ENCODE measurements at regions not wholly inside any gene's neighbourhood (a gene's known extent, or its start where the extent isn't known, plus 50 kb on each side); places are given as distances from the start of the nearest gene placed in this dataset.

DNA sequence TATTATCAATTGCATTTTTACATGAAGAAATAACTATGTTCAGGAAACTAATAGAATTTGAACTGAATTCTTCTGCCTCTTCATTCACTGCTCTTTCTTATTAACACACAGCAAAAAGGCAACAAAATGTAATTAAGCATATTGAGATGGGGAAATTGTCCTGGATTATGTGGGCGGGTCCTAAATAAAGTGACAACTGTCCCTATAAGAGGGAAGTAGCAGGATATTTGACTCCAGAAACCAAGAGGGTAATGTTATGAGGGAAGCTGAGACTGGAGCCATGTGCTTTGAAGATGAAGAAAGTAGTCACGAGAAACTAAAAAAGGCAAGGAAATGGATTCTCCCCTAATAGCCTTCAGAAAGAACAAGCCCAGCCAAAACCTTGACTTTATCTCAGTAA, 311.2 kb upstream of the PIK3R1 start:
- Histone ChIP-seq H3K27me3 (ENCODE audit: control insufficient read depth in 1 of 2, insufficient read depth in 2 of 2, low read length in 2 of 2) (no peaks in the 10 kb centered on the region), H3K4me3 (ENCODE audit: low read depth in 1 of 2, low read length in 2 of 2) (no peak overlapping the region), H3K36me3 (ENCODE audit: control insufficient read depth in 2 of 2, insufficient read depth in 2 of 2, low read length in 1 of 2) (no peaks in the 10 kb centered on the region), H3K27ac (ENCODE audit: low read depth in 2 of 2, low read length in 1 of 2) (no peak overlapping the region), H3K4me1 (ENCODE audit: control insufficient read depth in 2 of 2, insufficient read depth in 2 of 2, low read length in 1 of 2) (no peaks in the 10 kb centered on the region), H3K9me3 (ENCODE audit: control insufficient read depth in 2 of 2, insufficient read depth in 1 of 2, low read depth in 1 of 2, low read length in 1 of 2) (peaks cover 0 to 2% of the 10 kb centered on the region in 2 donors)
- WGBS, 2 donors, result 92 to 95% methylated on average over 2 of the region's 2 CpGs

DNA sequence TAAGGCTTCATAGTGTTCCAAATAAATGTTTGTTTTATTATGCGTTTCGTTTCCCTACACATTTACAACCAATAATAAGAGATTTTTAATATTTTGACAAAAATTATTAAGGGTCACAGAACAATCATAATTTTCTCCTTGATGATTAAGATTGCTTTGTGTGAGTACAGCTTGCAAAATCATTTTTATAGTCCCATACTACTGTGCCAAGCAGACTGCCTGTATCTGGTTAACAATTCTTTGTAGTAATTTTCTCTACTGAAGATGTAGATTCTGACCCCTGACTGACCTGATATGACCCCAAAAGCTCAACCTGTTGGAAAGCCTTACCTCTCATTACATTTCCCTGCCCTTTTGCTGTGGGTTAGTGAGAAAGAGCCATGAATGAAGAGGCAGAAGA, 311.9 kb upstream of the PIK3R1 start:
- Histone ChIP-seq H3K27ac (ENCODE audit: low read depth in 2 of 2, low read length in 1 of 2) (no peak overlapping the region), H3K9me3 (ENCODE audit: control insufficient read depth in 2 of 2, insufficient read depth in 1 of 2, low read depth in 1 of 2, low read length in 1 of 2) (peaks cover 0 to 2% of the 10 kb centered on the region in 2 donors), H3K36me3 (ENCODE audit: control insufficient read depth in 2 of 2, insufficient read depth in 2 of 2, low read length in 1 of 2) (no peaks in the 10 kb centered on the region), H3K4me3 (ENCODE audit: low read depth in 1 of 2, low read length in 2 of 2) (no peak overlapping the region), H3K4me1 (ENCODE audit: control insufficient read depth in 2 of 2, insufficient read depth in 2 of 2, low read length in 1 of 2) (no peaks in the 10 kb centered on the region), H3K27me3 (ENCODE audit: control insufficient read depth in 1 of 2, insufficient read depth in 2 of 2, low read length in 2 of 2) (no peaks in the 10 kb centered on the region)
- WGBS, 2 donors, result 89 to 92% methylated on average over 2 of the region's 2 CpGs

DNA sequence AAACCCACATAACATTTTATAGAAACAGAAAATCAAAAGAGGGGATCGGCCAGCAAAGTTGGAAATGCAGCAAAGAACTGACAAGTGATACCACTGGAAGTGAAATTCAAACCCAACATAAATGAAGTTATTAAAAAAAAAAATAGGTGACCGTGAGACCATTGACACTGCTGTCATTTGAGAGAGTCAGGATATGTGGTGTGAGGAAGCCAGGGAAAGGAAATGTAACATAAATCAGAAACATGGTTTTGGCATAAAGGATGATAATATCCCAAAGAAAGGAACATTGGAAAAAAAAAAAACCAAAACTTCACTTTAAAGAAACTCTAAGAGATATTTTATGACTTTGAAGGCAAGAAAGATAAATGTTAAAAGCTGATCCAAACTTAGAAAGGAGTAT, 312.4 kb upstream of the PIK3R1 start:
- H3K9me3 ChIP-seq (ENCODE audit: control insufficient read depth in 2 of 2, insufficient read depth in 1 of 2, low read depth in 1 of 2, low read length in 1 of 2), result peaks cover 0 to 2% of the 10 kb centered on the region in 2 donors
- H3K4me1 ChIP-seq (ENCODE audit: control insufficient read depth in 2 of 2, insufficient read depth in 2 of 2, low read length in 1 of 2), result no peaks in the 10 kb centered on the region
- no peaks in the 10 kb centered on the region for H3K36me3 ChIP-seq (ENCODE audit: control insufficient read depth in 2 of 2, insufficient read depth in 2 of 2, low read length in 1 of 2)
- H3K4me3 ChIP-seq (ENCODE audit: low read depth in 1 of 2, low read length in 2 of 2), result no peak overlapping the region
- 85 to 88% methylated on average over 2 of the region's 2 CpGs for WGBS, 2 donors
- no peaks in the 10 kb centered on the region for H3K27me3 ChIP-seq (ENCODE audit: control insufficient read depth in 1 of 2, insufficient read depth in 2 of 2, low read length in 2 of 2)
- no peak overlapping the region for H3K27ac ChIP-seq (ENCODE audit: low read depth in 2 of 2, low read length in 1 of 2)

DNA sequence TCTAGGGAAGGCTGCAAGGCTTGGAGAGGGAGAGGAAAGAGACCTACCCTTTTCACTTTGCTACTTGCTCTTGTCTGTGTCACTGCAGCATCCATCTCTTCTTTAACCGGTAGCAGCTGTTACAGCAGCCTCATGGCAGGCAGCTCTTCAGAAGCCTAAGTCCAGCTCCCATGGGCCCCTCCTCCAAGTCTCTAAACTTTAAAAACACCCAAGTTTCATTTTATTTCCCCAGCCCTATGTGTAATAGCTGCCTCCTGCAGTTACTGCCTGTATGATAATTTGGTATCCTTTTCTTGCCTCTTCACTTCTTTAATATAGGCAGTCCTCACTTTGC, 313.1 kb upstream of the PIK3R1 start:
- Histone ChIP-seq H3K27ac (ENCODE audit: low read depth in 2 of 2, low read length in 1 of 2) (no peak overlapping the region), H3K4me3 (ENCODE audit: low read depth in 1 of 2, low read length in 2 of 2) (no peak overlapping the region), H3K27me3 (ENCODE audit: control insufficient read depth in 1 of 2, insufficient read depth in 2 of 2, low read length in 2 of 2) (no peaks in the 10 kb centered on the region), H3K36me3 (ENCODE audit: control insufficient read depth in 2 of 2, insufficient read depth in 2 of 2, low read length in 1 of 2) (no peaks in the 10 kb centered on the region), H3K4me1 (ENCODE audit: control insufficient read depth in 2 of 2, insufficient read depth in 2 of 2, low read length in 1 of 2) (no peaks in the 10 kb centered on the region), H3K9me3 (ENCODE audit: control insufficient read depth in 2 of 2, insufficient read depth in 1 of 2, low read depth in 1 of 2, low read length in 1 of 2) (peaks cover 0 to 2% of the 10 kb centered on the region in 2 donors)
- WGBS, 2 donors, result 88 to 90% methylated on average over 1 of the region's 1 CpG

DNA sequence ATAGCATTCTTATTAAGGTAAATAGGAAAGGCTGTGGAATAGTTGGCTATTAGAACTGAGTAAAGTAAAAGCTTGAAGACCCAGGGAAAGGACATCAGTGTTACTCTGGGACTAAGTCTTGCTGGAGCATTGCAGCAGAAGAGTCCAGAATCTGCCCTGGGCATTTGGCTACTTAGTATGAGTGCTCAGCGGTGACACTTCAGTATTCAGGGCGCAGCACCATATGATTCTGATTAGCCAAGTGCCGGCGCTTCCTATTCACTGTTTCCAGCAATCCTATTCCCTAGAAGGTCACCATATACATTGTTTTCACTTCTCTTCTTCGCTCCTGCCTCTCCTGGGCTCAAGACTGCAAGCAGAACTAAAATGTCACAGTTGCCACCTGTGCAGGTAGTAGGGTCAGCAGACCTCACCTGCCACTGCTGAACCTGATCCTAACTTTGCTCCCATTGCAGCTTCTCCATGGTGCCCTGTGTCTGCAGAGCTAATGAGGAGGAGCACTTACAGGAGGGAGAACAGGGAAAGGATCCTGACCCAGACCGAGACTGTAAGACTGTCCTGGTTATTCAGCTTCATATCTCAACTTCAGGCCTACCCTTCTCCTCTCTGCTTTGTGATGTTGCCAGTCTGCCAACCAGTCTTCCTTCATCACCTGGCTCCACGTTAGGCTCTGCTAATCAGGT, 313.6 kb upstream of the PIK3R1 start:
- H3K36me3 ChIP-seq (ENCODE audit: control insufficient read depth in 2 of 2, insufficient read depth in 2 of 2, low read length in 1 of 2), result no peaks in the 10 kb centered on the region
- no peak overlapping the region for H3K4me3 ChIP-seq (ENCODE audit: low read depth in 1 of 2, low read length in 2 of 2)
- no peaks in the 10 kb centered on the region for H3K27me3 ChIP-seq (ENCODE audit: control insufficient read depth in 1 of 2, insufficient read depth in 2 of 2, low read length in 2 of 2)
- no peaks in the 10 kb centered on the region for H3K4me1 ChIP-seq (ENCODE audit: control insufficient read depth in 2 of 2, insufficient read depth in 2 of 2, low read length in 1 of 2)
- no peak overlapping the region for H3K27ac ChIP-seq (ENCODE audit: low read depth in 2 of 2, low read length in 1 of 2)
- H3K9me3 ChIP-seq (ENCODE audit: control insufficient read depth in 2 of 2, insufficient read depth in 1 of 2, low read depth in 1 of 2, low read length in 1 of 2), result peaks cover 0 to 2% of the 10 kb centered on the region in 2 donors
- 89 to 92% methylated on average over 7 of the region's 7 CpGs for WGBS, 2 donors

DNA sequence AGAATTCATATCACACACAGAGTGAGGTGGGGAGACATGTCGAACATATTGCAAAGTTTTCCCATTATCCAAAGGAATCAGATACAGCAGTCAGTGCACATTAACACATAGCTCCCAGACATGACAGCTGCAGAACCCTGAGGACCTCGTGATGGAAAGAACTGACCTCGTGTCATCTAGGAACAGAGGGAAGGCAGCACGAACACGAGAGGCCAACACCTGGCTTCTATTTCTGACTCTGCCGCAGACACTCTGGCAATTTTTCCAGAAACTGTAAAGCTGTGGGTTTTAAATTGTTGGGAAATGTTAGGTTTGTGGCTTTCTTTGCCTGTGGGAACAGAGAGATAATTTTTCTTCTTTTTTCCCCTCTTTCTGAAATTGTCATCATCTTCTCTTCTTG, 315.0 kb upstream of the PIK3R1 start:
- Histone ChIP-seq H3K27me3 (ENCODE audit: control insufficient read depth in 1 of 2, insufficient read depth in 2 of 2, low read length in 2 of 2) (no peaks in the 10 kb centered on the region), H3K9me3 (ENCODE audit: control insufficient read depth in 2 of 2, insufficient read depth in 1 of 2, low read depth in 1 of 2, low read length in 1 of 2) (peaks cover 0 to 2% of the 10 kb centered on the region in 2 donors), H3K4me3 (ENCODE audit: low read depth in 1 of 2, low read length in 2 of 2) (no peak overlapping the region), H3K27ac (ENCODE audit: low read depth in 2 of 2, low read length in 1 of 2) (no peak overlapping the region), H3K36me3 (ENCODE audit: control insufficient read depth in 2 of 2, insufficient read depth in 2 of 2, low read length in 1 of 2) (no peaks in the 10 kb centered on the region), H3K4me1 (ENCODE audit: control insufficient read depth in 2 of 2, insufficient read depth in 2 of 2, low read length in 1 of 2) (no peaks in the 10 kb centered on the region)
- WGBS, 2 donors, result 90 to 92% methylated on average over 6 of the region's 6 CpGs

DNA sequence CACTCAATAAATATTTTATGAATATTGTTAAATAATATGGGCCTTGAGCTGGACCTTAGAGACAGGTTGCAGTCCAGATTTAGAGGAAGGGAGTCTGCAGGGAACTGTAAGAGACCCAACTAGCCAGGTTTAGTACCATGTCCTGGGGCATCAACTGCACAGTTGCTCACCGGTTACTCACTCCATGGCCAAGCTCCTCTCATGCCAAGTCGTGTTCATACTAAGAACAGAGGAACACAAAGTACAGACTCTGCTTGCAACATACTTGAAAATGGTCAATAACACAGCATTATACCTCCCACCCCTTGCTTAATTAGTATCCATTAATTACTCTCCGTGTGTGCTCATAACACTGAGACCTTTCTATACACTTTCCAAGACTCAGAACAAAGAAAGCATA, 317.6 kb upstream of the PIK3R1 start:
- 55 to 68% methylated on average over 3 of the region's 3 CpGs for WGBS, 2 donors
- peaks cover 0 to 2% of the 10 kb centered on the region in 2 donors for H3K9me3 ChIP-seq (ENCODE audit: control insufficient read depth in 2 of 2, insufficient read depth in 1 of 2, low read depth in 1 of 2, low read length in 1 of 2)
- H3K4me3 ChIP-seq (ENCODE audit: low read depth in 1 of 2, low read length in 2 of 2), result no peak overlapping the region
- no peaks in the 10 kb centered on the region for H3K27me3 ChIP-seq (ENCODE audit: control insufficient read depth in 1 of 2, insufficient read depth in 2 of 2, low read length in 2 of 2)
- no peaks in the 10 kb centered on the region for H3K36me3 ChIP-seq (ENCODE audit: control insufficient read depth in 2 of 2, insufficient read depth in 2 of 2, low read length in 1 of 2)
- no peak overlapping the region for H3K27ac ChIP-seq (ENCODE audit: low read depth in 2 of 2, low read length in 1 of 2)
- no peaks in the 10 kb centered on the region for H3K4me1 ChIP-seq (ENCODE audit: control insufficient read depth in 2 of 2, insufficient read depth in 2 of 2, low read length in 1 of 2)

DNA sequence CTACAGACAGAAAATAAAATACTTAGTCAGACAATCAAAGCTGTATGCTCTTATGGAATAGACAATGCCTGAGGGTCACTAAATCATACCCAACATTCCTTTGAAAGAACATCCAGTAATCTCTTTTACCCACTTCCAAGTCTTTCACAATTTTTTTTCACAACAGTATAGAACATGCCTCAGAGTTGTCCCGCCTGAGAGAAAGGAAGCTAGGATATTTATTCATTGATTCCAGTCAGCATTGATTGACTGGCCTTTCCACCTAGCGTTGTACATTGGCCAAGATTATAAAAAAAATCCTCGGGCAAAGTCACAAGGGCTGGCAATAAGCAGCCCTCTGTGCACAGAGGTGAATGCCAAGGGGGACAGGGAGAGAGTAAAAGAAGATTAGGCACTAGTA, 318.1 kb upstream of the PIK3R1 start:
- 42 to 50% methylated on average over 3 of the region's 3 CpGs for WGBS, 2 donors
- Histone ChIP-seq H3K4me1 (ENCODE audit: control insufficient read depth in 2 of 2, insufficient read depth in 2 of 2, low read length in 1 of 2) (no peaks in the 10 kb centered on the region), H3K9me3 (ENCODE audit: control insufficient read depth in 2 of 2, insufficient read depth in 1 of 2, low read depth in 1 of 2, low read length in 1 of 2) (peaks cover 0 to 2% of the 10 kb centered on the region in 2 donors), H3K4me3 (ENCODE audit: low read depth in 1 of 2, low read length in 2 of 2) (no peak overlapping the region), H3K27ac (ENCODE audit: low read depth in 2 of 2, low read length in 1 of 2) (no peak overlapping the region), H3K27me3 (ENCODE audit: control insufficient read depth in 1 of 2, insufficient read depth in 2 of 2, low read length in 2 of 2) (no peaks in the 10 kb centered on the region), H3K36me3 (ENCODE audit: control insufficient read depth in 2 of 2, insufficient read depth in 2 of 2, low read length in 1 of 2) (no peaks in the 10 kb centered on the region)

DNA sequence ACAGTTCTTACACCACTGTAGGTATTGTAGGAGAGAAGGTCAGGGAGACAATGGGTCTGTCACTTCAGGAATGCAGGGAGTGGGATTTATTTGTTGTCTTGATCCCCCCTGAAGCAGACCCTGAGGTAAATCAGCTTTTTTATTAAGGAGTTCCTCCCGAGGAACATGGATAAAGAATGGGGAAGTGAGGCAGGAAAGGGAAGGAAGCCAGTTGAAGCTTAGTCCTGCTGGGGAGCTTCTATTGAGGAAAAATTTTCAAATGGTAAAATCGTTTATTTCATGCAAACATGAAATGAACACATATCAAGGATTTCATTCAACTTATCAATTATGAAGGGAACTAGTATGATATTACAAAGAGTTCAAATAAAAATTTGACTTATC, 318.6 kb upstream of the PIK3R1 start:
- Histone ChIP-seq H3K4me1 (ENCODE audit: control insufficient read depth in 2 of 2, insufficient read depth in 2 of 2, low read length in 1 of 2) (no peaks in the 10 kb centered on the region), H3K4me3 (ENCODE audit: low read depth in 1 of 2, low read length in 2 of 2) (no peak overlapping the region), H3K36me3 (ENCODE audit: control insufficient read depth in 2 of 2, insufficient read depth in 2 of 2, low read length in 1 of 2) (no peaks in the 10 kb centered on the region), H3K27ac (ENCODE audit: low read depth in 2 of 2, low read length in 1 of 2) (no peak overlapping the region), H3K9me3 (ENCODE audit: control insufficient read depth in 2 of 2, insufficient read depth in 1 of 2, low read depth in 1 of 2, low read length in 1 of 2) (no peaks in the 10 kb centered on the region), H3K27me3 (ENCODE audit: control insufficient read depth in 1 of 2, insufficient read depth in 2 of 2, low read length in 2 of 2) (no peaks in the 10 kb centered on the region)
- 28 to 37% methylated on average over 2 of the region's 2 CpGs for WGBS, 2 donors

DNA sequence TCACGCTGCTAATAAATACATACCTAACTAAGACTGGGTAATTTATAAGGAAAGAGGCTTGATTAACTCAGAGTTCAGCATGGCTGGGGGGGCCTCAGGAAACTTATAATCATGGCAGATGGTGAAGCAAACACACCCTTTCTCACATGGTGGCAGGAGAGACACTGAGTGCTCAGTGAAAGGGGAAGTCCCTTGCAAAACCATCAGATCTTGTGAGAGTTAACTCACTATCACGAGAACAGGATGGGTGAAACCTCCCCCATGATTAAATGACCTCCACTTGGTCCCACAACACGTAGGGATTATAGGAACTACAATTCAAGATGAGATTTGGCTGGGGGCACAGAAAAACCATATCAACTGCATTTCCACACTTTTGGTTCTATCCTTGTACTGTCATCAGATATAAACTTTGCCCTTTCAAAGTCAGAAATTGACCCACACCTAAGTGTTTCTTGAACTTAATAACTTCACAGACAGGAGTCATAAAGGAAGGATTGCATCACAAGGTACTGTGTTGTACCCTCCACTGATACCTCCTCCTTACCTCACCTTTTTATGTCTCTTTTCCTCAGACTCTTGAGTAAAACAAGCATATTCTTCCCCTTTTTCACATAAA, 319.1 kb upstream of the PIK3R1 start:
- H3K4me3 ChIP-seq (ENCODE audit: low read depth in 1 of 2, low read length in 2 of 2), result no peak overlapping the region
- no peaks in the 10 kb centered on the region for H3K36me3 ChIP-seq (ENCODE audit: control insufficient read depth in 2 of 2, insufficient read depth in 2 of 2, low read length in 1 of 2)
- H3K9me3 ChIP-seq (ENCODE audit: control insufficient read depth in 2 of 2, insufficient read depth in 1 of 2, low read depth in 1 of 2, low read length in 1 of 2), result no peaks in the 10 kb centered on the region
- H3K4me1 ChIP-seq (ENCODE audit: control insufficient read depth in 2 of 2, insufficient read depth in 2 of 2, low read length in 1 of 2), result no peaks in the 10 kb centered on the region
- H3K27me3 ChIP-seq (ENCODE audit: control insufficient read depth in 1 of 2, insufficient read depth in 2 of 2, low read length in 2 of 2), result no peaks in the 10 kb centered on the region
- no peak overlapping the region for H3K27ac ChIP-seq (ENCODE audit: low read depth in 2 of 2, low read length in 1 of 2)
- 82 to 84% methylated on average over 3 of the region's 3 CpGs for WGBS, 2 donors
